HG03460 (cell line): ENCODE measurements at regions not wholly inside any gene's neighbourhood (a gene's known extent, or its start where the extent isn't known, plus 50 kb on each side); places are given as distances from the start of the nearest gene placed in this dataset.

Experiments used
- ATAC-seq: cut with Tn5 transposase; IDR thresholded peaks from one replicate; pipeline ENCODE4 v1.9.1; 2021; ENCODE audit not compliant: unreplicated experiment

DNA sequence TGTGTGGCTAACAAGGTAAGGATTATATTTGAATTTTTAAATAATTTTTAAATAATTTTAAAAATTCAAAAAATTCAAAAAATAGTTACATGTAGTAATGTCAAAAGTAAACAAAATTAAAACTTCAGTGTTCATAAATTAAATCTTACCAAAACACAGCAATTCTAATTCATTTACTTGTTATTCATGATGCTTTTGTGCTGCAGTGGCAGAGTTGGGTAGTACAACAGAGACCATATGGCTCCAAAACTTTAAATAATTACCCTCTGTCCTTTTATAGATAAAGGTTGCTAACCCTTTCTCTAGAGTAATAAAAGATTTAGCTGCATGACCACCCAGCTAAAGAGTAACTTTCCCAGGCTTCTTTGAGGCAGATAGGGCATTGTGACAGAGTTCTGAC, 1355.6 kb downstream of the FSTL5 start:
- ATAC-seq: no peak

DNA sequence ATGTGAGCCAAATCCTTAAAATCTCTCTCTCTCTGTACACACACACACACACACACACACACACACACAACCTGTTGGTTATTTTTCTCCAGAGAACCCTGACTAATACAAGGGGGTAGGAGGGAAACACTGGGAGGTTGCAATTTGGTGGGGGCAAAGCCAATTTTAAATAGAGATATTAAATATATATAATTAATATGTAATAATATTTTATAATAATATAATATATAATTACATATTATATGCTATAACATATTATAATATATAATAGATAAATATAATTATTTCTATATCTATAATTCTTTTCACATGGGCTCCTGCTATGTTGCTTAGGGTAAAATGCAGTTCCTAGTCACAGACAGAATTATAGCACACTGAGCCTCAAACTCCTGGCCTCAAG, 1354.2 kb downstream of the FSTL5 start:
- no peak for ATAC-seq

DNA sequence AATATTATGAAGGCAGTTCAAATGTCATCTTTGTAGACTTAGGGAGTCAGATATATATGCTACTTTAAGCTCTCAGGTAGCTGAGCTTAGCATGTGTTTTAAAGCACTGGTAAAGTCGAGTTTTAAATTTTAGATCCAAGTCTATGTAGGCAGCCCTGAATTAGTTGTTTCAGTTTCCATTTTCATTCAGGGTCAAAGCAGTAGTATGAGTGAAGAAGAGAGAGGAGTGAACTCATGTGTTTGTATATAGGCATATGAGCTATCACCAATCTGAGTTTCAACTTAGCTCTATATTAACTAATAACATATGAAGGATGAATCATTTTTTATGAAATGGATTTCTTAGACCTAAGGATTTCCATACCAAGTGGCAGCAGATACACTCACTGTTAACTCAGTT, 1353.4 kb downstream of the FSTL5 start:
- ATAC-seq: no peak

DNA sequence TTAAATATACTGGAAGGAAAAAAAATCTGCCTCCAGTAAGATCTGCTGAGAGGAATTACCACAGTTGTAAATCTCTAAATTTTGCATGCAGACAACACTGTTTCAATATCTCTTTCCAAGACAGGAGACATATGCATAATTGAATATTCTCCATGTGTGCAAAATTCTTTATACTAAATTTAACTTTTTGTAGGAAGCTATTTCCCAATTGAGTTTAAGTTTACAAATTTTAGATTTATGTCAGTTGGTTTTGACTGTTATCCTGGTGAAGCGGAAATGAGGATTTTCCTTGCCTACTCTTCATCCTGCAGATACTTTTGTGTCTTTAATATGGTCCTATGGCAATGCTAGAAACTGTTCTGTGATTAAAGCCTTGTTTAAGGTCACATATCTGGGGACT, 1352.9 kb downstream of the FSTL5 start:
- ATAC-seq: no peak

DNA sequence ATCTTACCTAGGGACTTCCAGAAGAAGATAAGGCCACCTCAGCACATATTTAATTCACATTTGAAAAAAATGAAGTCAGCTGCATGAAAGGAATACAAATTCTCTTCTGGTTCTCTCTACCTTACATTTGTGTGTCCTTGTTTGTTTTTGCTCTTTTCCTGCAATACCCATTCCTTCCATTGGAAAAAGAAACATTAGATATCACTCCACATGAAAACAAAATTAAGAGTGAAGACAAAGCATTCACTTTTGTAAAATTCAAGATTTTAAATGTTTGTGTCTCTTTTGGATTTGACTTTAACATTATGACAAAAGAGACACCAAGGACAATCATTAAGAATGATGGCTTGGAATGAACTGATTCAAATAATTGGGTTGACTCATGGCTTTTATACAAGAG, 1351.8 kb downstream of the FSTL5 start:
- ATAC-seq: no peak

DNA sequence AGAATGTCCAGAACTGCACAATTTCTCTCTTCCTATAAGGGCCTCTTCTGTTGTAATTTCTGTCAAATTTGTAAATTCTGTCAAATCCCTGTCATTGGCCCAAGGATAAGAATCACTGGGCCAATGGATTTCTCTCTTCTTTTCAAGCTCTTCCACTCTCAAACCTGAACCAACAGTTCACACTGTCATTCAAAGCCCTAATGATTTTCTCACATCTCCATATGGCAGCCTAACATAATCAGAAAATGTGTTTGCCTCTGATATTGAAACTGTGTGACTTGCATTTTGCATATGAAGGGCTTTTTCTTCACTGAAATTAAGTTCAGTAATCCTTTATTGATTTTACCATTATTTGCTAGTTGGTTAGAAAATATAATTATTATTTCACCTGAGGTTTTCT, 1349.1 kb downstream of the FSTL5 start:
- no peak for ATAC-seq

DNA sequence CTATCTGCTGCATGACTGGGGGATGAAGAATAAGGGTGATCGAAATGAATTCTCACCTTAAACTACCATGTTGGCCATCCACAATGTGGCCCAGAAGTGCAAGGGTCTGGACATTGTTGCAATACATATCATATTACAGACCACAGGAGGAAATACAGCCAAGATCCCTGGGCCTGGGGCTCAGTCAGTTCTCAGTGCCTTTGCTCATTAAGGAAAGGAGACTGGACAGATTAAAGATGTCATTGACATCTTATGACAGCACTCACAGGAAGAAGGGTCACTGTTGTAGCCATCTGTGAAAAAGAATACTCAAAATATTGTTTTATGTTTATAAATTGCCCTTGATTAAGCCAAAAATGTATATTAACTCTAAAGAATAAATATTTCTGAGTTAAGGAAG, 1345.2 kb downstream of the FSTL5 start:
- ATAC-seq: no peak

DNA sequence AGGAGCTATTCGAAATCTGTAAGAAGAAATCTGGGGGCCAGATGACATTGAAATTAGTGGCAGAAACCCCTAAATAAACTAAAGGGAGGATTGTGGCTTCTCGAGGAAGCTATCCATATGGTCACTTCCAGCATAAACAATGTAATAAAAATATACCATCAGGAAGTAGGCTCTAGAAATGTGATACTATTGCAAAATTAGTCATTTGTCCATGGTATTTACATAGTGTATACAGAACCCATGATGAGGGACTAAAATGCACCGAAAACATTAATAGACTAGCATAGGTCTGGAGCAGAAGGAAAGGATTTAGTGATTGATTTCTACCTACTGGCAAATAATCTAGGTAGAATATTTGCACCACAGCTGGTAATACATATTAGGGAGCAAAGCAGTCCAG, 1344.0 kb downstream of the FSTL5 start:
- no peak for ATAC-seq

DNA sequence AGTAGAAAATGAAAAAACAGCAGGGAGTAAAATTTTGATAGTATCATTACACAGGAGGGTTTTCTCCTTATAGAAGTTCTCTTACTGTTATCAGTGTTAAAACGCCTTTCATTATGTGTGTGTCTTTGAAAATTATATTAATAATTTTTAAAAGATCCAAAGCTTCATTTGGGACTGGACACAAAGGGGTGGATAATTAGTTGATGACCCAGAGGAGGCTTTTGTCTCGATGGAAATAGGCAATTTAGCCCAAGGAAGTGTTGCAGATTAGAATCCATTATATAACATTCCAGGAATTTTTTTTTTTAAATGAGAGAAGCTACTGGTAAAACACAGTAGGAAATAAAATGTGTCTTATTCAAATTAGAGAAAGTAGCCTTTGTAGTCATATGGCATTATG, 1339.3 kb downstream of the FSTL5 start:
- ATAC-seq: no peak

DNA sequence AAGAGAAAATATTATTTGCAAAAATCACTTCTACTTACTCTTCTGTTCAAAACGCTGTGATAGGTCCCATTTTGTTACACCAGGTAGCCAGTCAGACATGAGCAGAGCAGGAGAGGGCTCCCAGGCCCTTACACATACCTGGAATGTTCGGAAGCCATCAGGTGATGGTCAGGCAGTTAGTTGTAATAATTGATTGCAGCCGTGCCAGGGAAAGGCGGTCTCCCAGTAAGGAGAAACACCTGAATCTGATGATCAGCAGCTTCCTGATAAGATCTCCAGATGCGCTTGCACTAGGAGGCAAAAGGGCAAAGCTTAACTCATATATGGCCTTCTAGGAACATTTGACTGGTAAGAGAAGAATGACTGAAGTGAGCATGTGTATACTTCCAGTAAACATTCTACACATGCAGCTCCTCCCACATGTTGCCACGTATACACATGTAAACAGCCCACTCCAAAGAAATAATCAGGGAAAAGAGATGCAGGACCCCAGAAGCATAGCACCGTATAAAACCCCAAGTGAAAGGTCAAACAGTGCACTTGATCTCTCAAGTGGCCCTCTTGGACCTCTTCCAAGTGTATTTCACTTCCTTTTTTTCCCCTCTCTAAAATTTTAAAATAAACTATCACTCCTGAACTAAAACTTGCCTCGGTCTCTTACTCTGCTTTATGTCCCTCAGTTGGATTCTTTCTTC, 1338.0 kb downstream of the FSTL5 start:
- ATAC-seq: no peak

DNA sequence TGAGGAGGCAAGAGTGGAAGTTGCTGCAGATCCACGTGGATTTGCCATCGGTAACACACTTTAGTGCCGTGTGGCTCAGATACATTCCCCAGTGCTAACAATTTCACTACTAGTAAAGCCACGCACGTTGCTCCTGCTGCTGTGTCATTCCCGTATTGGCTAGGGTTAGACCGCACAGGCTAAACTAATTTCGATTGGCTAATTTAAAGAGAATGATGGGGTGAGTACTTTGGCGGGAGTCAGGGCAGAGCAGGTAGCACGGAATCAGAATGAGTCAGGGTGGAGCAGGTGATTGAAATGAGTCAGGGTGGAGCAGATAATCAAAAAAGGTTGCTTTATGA, 1337.5 kb downstream of the FSTL5 start:
- no peak for ATAC-seq

DNA sequence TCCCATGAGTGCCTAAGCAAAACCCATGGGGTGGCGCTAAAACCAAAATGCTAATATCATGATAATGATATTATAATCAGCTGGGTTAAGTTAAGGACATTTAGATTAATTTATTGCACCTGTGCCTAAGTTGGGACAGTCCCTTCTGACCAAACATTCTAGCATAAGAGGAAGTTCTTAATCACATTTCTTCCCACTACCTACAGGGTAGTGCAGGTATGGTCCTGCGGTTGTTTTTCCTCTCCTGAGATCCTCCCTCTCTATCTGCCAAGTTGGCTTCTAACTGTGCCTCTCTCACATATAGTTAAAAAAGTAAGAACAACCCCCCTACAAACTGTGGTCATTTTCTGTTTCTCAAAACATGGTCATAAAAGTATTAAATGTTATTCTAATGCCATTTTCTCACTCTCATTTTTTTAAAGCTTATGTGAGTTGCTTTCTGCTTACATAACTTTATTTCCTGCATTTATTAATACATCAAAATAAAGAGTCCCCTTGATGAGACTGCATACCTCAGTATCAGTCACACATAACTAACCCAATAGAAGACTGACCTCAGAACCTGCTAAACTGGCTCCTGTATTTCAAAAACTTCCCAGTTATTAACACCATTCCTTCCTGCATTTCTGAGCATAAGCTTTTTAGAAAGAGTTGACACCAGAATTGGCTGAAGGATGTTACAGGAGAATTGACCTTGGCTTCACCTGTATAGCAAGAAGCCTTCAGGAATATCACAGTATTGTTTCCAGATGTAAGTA, 1332.5 kb downstream of the FSTL5 start:
- ATAC-seq: no peak

DNA sequence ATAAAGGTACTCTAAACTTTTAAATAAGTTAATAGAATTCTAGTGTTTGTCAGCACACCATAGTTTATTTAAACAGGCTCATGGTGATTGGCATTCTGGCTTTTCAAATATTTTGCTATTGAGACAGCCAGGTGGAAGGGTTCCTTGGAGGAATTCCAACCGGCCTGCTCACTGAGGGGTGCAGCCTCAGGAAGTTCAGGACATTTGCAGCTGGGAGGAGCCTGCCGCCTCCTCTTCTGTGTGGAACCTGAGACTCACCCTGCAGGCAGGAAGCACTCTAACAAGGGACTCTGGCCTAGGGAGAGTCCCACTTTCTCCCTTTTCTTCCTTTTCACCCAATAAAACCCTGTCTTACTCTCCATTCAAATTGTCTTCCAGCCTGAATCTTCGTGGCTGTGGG, 1328.0 kb downstream of the FSTL5 start:
- no peak for ATAC-seq

DNA sequence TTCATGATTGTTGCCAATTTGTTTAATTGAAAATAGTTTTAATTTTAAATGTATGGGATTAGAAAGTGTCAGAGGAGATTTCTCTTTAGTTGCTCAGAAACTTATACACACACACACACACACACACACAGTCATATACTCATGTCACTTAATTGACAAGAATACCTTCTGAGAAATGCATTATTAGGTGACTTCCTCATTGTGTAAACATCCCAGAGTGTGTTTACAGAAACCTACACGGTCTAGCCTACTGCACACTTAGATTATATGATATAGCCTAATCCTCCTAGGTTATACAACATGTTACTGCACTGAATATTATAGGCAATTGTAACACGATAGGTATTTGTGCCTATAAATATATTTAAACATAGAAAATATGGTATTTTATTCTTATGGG, 1327.4 kb downstream of the FSTL5 start:
- ATAC-seq: no peak

DNA sequence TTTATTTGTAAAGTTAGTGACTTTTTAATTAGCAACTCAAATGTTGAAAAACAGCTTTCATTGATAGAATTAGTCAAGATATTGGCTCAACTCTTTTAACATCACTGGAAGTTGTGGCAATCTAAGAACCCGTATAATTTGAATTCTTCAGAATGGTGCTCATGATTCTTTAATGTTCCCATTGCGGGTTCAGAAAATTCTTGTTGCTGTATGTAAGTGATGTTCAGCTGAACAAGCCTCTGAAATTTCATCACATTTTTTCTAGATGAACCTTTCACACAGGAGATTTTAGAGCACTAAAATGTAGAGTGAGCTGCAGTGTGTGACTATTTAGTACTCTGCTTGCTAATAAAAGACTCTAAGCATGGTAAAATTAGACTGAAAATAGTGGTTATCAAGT, 1317.7 kb downstream of the FSTL5 start:
- ATAC-seq: no peak

DNA sequence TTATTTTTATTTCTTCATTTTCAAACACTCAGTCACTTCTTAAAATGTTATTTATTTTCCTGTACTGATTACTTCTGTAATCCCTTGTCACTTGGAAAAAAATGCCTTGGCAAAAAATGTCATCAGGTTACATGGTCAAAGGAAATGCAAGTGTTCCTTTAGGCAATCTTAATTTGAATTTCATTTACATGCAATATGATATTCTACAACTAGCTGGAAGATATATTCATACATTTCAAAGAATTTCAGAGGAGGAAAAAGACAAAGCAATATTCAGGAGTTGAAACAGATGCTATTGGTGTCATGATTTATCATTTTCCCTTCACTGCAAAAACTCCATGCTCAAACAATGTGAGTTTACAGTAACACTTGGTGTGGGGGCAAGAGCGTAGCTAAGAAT, 1316.6 kb downstream of the FSTL5 start:
- no peak for ATAC-seq

DNA sequence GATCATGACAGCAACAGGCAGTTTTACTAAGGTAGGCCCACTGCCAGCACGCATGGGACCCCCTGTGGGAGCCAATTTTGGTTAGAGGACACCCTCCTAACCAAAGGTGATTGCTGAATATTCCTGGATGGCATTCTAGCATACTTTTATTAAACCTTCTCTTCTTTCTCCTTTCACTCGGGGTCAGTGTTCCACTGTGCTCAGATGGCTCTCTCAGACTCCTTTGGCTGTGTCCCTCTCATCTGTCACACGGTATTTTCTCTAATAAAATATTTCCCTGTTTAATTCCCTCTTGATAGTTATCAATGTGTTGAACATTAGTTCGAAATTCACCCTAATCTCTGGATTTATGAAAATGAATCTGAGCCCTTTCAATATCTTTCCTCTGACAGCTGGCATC, 1315.3 kb downstream of the FSTL5 start:
- ATAC-seq: no peak

DNA sequence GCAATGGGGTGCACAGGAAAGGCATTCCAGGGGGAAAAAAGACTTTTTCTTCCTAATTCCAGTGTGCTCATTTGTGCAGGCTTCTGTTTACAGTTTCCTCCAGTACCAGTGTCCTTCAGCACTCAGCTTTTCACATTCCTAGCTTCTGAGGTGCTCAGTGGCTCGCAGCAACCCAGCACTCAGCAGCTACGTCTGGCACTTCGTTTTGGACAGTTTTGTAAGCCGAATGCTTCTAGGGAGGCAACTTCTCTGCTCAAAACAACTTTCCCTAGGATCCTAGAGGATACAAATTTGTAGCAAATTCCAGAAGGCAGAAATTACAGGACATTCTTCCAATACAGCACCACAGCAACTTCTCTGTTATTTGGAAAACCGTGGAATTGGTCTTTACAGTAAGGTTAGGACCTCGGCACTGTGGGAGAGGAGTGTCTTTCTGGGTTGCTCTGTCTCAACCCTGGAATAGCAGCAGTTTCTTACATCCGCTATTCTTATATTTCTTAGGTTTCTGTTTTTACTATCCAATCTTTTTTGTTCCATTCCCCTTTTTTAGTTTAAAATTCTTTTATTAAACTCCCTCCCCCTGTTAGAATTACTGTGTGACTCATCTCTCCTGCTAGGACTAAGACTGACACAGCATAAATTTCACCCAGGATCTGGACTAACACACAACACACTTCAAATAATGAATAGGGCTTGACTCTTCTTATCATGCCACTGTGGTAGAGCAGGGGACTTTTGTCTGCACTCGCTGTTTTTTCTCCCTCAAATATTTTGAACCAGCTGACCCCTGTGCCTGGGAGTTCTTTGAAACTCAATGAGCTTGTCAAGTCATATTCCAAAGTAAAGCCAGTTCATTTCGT, 1314.7 kb downstream of the FSTL5 start:
- no peak for ATAC-seq

DNA sequence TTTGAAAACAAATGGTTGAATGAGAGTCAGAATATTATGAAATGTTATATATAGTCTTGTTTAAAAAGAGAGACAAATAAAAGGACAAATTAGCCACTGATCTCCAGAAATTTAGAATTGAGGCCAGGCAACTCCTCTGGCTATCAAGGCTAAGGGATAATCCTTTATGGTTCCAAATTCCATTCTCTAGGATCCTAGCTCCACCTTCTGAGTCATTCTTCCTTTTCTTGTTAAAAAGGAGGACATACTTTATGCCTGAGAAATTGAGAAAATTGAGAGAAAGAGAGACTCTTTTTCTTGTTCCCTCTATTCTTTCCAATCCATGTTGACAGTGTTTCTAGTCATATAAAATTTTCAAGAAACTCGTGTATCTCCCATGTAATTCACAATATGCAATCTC, 1299.5 kb downstream of the FSTL5 start:
- ATAC-seq: no peak

DNA sequence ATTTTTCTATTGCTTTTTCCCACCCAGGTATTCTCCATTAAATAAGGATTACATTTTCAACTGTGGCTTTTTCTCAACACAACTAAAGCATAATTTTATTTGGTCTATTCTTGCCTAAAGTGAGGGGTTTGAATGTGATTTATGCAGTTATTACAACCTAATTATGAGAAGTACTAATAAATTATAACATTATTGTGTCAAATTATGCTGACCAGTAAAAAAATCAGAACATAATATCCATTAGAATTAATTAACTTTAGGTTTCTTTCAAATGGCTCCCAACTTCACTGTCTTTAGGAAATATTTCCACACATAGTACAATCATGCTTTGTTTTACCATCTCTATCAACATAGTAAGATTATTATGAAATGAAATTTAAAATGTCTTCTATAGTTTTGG, 1293.9 kb downstream of the FSTL5 start:
- ATAC-seq: no peak

DNA sequence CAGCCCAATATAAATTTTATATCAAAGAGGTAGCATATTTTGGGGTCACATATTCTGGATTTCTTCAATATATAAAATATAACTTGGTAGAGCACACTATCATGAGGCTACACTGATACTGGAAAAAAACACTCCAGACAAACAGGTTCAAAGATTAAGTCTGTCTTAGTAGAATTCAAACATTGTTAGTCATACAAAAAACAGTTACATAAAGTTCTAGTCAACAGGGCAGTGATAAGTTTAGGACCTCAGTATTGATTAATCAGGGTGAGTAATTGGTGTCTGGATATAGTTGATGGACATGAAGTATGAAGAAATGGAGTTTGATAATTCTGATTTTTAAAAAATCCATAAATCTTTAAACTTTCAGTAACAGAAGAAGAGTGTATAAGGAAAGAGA, 1291.3 kb downstream of the FSTL5 start:
- no peak for ATAC-seq
